GM12878 (cell line): ENCODE measurements at regions not wholly inside any gene's neighbourhood (a gene's known extent, or its start where the extent isn't known, plus 50 kb on each side); places are given as distances from the start of the nearest gene placed in this dataset.

ENCODE experiments used
- CREB1 ChIP-seq: IDR thresholded peaks from 2 replicates; pipeline ENCODE4 v1.6.1; 2012; ENCODE audit warnings: low read depth, mild to moderate bottlenecking, inconsistent platforms
- EGR1 ChIP-seq, 2 experiments: IDR thresholded peaks; 1 replicate in 1 of 2; 2 replicates in 1 of 2; pipeline ENCODE4 v1.6.1; 2011 to 2012; ENCODE audit warnings: low read depth in 2 of 2, low read length in 2 of 2, borderline replicate concordance in 1 of 2, mild to moderate bottlenecking in 1 of 2, moderate library complexity in 1 of 2
- EZH2 ChIP-seq: IDR thresholded peaks from 2 replicates; pipeline ENCODE4 v1.6.1; 2012; ENCODE audit warnings: low read depth, mild to moderate bottlenecking, control low read depth, inconsistent platforms, low read length, borderline replicate concordance; ENCODE audit not compliant: control insufficient read depth
- POLR2AphosphoS5 ChIP-seq: IDR thresholded peaks from 2 replicates; pipeline ENCODE4 v1.6.1; 2011; ENCODE audit warnings: mild to moderate bottlenecking, low read length, inconsistent platforms
- POU2F2 ChIP-seq: IDR thresholded peaks from 3 replicates; pipeline ENCODE4 v1.6.1; 2011; ENCODE audit warnings: low read depth, mild to moderate bottlenecking, low read length, borderline replicate concordance
- SIX5 ChIP-seq: IDR thresholded peaks from 2 replicates; pipeline ENCODE4 v1.6.1; 2011; ENCODE audit warnings: mild to moderate bottlenecking, low read depth, low read length, moderate library complexity; ENCODE audit not compliant: severe bottlenecking
- STAT3 ChIP-seq: IDR thresholded peaks from 2 replicates; pipeline ENCODE4 v1.6.1; 2011; ENCODE audit warnings: low read depth, low read length, improper control_type of control experiment
- TCF12 ChIP-seq: IDR thresholded peaks from 2 replicates; pipeline ENCODE4 v1.6.1; 2011; ENCODE audit warnings: low read depth, mild to moderate bottlenecking, low read length
- YY1 ChIP-seq: IDR thresholded peaks from 2 replicates; pipeline ENCODE4 v1.6.1; 2011; ENCODE audit warnings: low read depth, mild to moderate bottlenecking, low read length
- TF ChIP-seq, protein P1 (sequence below): fragments of 450-650 bp; IDR thresholded peaks from 2 replicates; pipeline ENCODE4 v1.6.1; 2017; ENCODE audit warnings: antibody characterized with exemption, mild to moderate bottlenecking, moderate library complexity

DNA sequence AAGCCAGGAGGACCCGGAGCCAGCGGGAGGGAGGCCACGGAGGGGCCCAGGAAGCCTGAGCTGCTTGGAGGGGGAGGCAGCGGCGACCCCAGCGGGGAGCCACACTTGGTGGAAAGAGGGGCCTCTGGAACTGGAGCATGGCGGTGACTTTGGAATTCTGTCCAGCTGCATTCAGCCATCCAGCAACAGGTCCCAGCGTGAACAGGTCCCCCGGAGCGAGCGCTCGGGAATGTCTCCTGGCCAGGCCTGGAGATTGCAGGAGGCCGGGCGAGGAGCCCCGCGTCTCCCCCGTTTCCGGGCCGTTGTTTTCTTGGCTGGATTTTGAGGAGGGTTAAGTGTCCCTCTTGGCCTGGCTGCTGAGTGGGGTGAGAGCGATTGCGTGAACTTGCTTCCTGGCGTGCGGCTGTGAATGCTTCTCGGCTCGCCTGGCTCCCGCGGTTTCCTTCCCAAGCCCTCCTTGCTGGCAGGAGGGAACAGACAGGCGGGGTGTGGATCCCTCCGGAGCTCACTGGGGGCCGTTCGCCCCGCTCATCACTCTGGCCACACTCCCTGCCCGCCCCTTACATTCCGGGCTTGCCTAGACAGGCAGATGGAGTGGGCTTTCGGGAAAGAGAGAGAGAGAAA is 125.3 kb upstream of the IRX4 start:
- no peak for TF ChIP-seq POU2F2
- TF ChIP-seq STAT3 = no peak
- TF ChIP-seq EZH2 = no peak
- TF ChIP-seq SIX5 = no peak
- TF ChIP-seq EGR1 (IDR thresholded peaks at IDR 0.05; ENCODE audit: borderline replicate concordance in 1 of 2, low read depth in 2 of 2, low read length in 2 of 2) = no peak
- TF ChIP-seq, protein P1, sequence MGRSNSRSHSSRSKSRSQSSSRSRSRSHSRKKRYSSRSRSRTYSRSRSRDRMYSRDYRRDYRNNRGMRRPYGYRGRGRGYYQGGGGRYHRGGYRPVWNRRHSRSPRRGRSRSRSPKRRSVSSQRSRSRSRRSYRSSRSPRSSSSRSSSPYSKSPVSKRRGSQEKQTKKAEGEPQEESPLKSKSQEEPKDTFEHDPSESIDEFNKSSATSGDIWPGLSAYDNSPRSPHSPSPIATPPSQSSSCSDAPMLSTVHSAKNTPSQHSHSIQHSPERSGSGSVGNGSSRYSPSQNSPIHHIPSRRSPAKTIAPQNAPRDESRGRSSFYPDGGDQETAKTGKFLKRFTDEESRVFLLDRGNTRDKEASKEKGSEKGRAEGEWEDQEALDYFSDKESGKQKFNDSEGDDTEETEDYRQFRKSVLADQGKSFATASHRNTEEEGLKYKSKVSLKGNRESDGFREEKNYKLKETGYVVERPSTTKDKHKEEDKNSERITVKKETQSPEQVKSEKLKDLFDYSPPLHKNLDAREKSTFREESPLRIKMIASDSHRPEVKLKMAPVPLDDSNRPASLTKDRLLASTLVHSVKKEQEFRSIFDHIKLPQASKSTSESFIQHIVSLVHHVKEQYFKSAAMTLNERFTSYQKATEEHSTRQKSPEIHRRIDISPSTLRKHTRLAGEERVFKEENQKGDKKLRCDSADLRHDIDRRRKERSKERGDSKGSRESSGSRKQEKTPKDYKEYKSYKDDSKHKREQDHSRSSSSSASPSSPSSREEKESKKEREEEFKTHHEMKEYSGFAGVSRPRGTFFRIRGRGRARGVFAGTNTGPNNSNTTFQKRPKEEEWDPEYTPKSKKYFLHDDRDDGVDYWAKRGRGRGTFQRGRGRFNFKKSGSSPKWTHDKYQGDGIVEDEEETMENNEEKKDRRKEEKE = no peak
- TF ChIP-seq TCF12 = no peak
- no peak for TF ChIP-seq YY1
- TF ChIP-seq POLR2AphosphoS5 = no peak
- TF ChIP-seq CREB1 = no peak
